ENCODE measurements at regions not wholly inside any gene's neighbourhood (a gene's known extent, or its start where the extent isn't known, plus 50 kb on each side); places are given as distances from the start of the nearest gene placed in this dataset.

DNA sequence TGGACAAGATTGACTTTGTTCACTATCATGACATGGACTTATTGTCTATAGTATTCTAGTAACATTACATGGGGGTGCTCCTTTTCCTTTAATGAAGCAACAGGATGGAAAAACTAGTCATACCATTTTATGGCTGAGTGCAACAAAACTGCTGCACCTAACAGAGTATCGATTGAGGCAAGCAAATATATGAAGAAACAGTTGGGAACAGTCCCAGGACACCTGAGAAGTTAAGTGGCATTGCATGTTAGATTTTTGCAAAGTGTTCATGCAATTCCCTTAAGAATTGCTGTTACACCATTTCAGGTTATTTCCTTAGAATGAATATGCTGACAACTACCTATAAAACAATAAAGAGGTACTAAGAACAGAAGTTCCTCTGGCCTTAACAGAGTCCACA is 541.5 kb upstream of the ANO3 start:
- no peak for TF ChIP-seq POLR2A (IDR thresholded peaks at IDR 0.05; ENCODE audit: low read length)
- no peak for TF ChIP-seq GATA1 (IDR thresholded peaks at IDR 0.05; ENCODE audit: low read depth, low read length)

Measured in erythroblast (primary cell).